ENCODE measurements at regions not wholly inside any gene's neighbourhood (a gene's known extent, or its start where the extent isn't known, plus 50 kb on each side); places are given as distances from the start of the nearest gene placed in this dataset.
A peak's percentile ranks its signal among the peaks of the same experiment; 100 is the strongest.
"Not testable (repeated sequence)": the region's sequence is repeated elsewhere in the genome, so short reads cannot be mapped to it uniquely, and the experiment has no call there.

GRCh38 chr15:58321034-58321433 lies 110.8 kb upstream of the LIPC start:
- H3K27ac ChIP-seq, result no peak overlapping the region
- no peak for TF ChIP-seq CTCF (conservative IDR thresholded peaks at IDR 0.05)

- TF ChIP-seq CTCF (conservative IDR thresholded peaks at IDR 0.05), result no peak
- no peak overlapping the region for H3K27ac ChIP-seq
Measured at GRCh38 chr15:58322253-58322652, 109.5 kb upstream of the LIPC start.

- H3K27ac ChIP-seq, result not testable (repeated sequence)
Measured at GRCh38 chr15:58323321-58323720, 108.5 kb upstream of the LIPC start.

- no peak for TF ChIP-seq CTCF (conservative IDR thresholded peaks at IDR 0.05)
- no peak overlapping the region for H3K27ac ChIP-seq
Measured at GRCh38 chr15:58324533-58324932, 107.3 kb upstream of the LIPC start.

- TF ChIP-seq CTCF (conservative IDR thresholded peaks at IDR 0.05), result no peak
- no peak overlapping the region for H3K27ac ChIP-seq
Measured at GRCh38 chr15:58327958-58328357, 103.8 kb upstream of the LIPC start.

GRCh38 chr15:58329211-58329610 lies 102.6 kb upstream of the LIPC start:
- no peak for TF ChIP-seq CTCF (conservative IDR thresholded peaks at IDR 0.05)
- H3K27ac ChIP-seq, result peak overlapping the region; percentile 99

GRCh38 chr15:58329781-58330671 lies 101.8 kb upstream of the LIPC start:
- peak overlapping the region; percentile 99 for H3K27ac ChIP-seq
- no peak for TF ChIP-seq CTCF (conservative IDR thresholded peaks at IDR 0.05)

Measured in VCaP (cell line).